DND-41 (cell line): ENCODE measurements at regions not wholly inside any gene's neighbourhood (a gene's known extent, or its start where the extent isn't known, plus 50 kb on each side); places are given as distances from the start of the nearest gene placed in this dataset.

Experiments
- EZH2 ChIP-seq: IDR thresholded peaks from 3 replicates; pipeline ENCODE4 v1.6.1; 2012; ENCODE audit warnings: borderline replicate concordance, low read depth, mild to moderate bottlenecking, moderate library complexity, low read length, inconsistent platforms; ENCODE audit not compliant: severe bottlenecking
- TF ChIP-seq, protein P1 (sequence below): IDR thresholded peaks from 2 replicates; pipeline ENCODE4 v1.5.1; 2012; ENCODE audit warnings: borderline replicate concordance, low read length, moderate library complexity, mild to moderate bottlenecking; ENCODE audit not compliant: poor library complexity, severe bottlenecking; ENCODE audit errors: extremely low read depth

DNA sequence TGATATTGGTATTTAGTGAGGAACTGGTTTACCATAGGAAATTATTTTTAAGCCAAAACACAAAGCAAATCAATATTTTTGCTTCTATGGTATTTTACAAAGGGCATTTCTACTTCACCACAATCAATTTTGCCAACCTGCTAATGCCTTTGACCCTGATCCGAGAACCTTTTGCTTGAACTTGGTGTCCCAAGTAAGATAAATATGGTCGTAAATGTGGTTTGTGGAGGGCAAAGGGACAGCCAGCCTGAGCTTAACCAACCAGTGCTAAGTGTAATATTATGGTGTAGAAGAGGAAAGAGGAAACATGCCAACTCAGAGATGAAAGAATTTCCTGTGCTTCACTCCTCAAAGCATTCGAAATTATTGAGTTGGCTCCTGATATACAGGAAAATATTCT, 148.4 kb downstream of the C3orf38 start:
- TF ChIP-seq, protein P1, sequence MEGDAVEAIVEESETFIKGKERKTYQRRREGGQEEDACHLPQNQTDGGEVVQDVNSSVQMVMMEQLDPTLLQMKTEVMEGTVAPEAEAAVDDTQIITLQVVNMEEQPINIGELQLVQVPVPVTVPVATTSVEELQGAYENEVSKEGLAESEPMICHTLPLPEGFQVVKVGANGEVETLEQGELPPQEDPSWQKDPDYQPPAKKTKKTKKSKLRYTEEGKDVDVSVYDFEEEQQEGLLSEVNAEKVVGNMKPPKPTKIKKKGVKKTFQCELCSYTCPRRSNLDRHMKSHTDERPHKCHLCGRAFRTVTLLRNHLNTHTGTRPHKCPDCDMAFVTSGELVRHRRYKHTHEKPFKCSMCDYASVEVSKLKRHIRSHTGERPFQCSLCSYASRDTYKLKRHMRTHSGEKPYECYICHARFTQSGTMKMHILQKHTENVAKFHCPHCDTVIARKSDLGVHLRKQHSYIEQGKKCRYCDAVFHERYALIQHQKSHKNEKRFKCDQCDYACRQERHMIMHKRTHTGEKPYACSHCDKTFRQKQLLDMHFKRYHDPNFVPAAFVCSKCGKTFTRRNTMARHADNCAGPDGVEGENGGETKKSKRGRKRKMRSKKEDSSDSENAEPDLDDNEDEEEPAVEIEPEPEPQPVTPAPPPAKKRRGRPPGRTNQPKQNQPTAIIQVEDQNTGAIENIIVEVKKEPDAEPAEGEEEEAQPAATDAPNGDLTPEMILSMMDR = no peak
- TF ChIP-seq EZH2 = no peak
